ENCODE measurements at regions not wholly inside any gene's neighbourhood (a gene's known extent, or its start where the extent isn't known, plus 50 kb on each side); places are given as distances from the start of the nearest gene placed in this dataset.

- no peak overlapping the region for H3K9ac ChIP-seq (ENCODE audit: insufficient read depth in 1 of 2, low read length in 2 of 2)
- H3K4me1 ChIP-seq (ENCODE audit: control insufficient read depth in 5 of 5, insufficient read depth in 5 of 5, low read length in 5 of 5): peaks cover 0 to 2% (median 0%) of the 10 kb centered on the region in 5 donors
- no peaks in the 10 kb centered on the region for H3K36me3 ChIP-seq (ENCODE audit: control insufficient read depth in 4 of 4, insufficient read depth in 4 of 4, low read length in 4 of 4)
- no peak overlapping the region for H3K4me3 ChIP-seq
- ATAC-seq (ENCODE audit: insufficient read depth, low FRiP score) (no peak), DNase-seq (no peak)
- H3K27me3 ChIP-seq (ENCODE audit: control insufficient read depth in 3 of 3, insufficient read depth in 3 of 3, low read length in 2 of 3): no peaks in the 10 kb centered on the region
- no peak overlapping the region for H3K27ac ChIP-seq (ENCODE audit: low read depth in 1 of 2, low read length in 1 of 2)
- peaks cover 0 to 6% (median 0%) of the 10 kb centered on the region in 4 donors for H3K9me3 ChIP-seq (ENCODE audit: control insufficient read depth in 4 of 4, insufficient read depth in 3 of 4, low read length in 3 of 4)
- 89 to 95% methylated on average over 4 of the region's 4 CpGs for WGBS, 2 donors
- no peak for TF ChIP-seq CTCF (IDR thresholded peaks at IDR 0.05; ENCODE audit: control extremely low read depth, extremely low read depth)
Observed at GRCh38 chr22:27181537-27181936, 524.1 kb downstream of the MIAT start.

- Histone ChIP-seq H3K9me3 (ENCODE audit: control insufficient read depth in 4 of 4, insufficient read depth in 3 of 4, low read length in 3 of 4) (peaks cover 0 to 6% (median 0%) of the 10 kb centered on the region in 4 donors), H3K27me3 (ENCODE audit: control insufficient read depth in 3 of 3, insufficient read depth in 3 of 3, low read length in 2 of 3) (no peaks in the 10 kb centered on the region), H3K4me3 (no peak overlapping the region), H3K36me3 (ENCODE audit: control insufficient read depth in 4 of 4, insufficient read depth in 4 of 4, low read length in 4 of 4) (no peaks in the 10 kb centered on the region), H3K27ac (ENCODE audit: low read depth in 1 of 2, low read length in 1 of 2) (no peak overlapping the region), H3K9ac (ENCODE audit: insufficient read depth in 1 of 2, low read length in 2 of 2) (no peak overlapping the region), H3K4me1 (ENCODE audit: control insufficient read depth in 5 of 5, insufficient read depth in 5 of 5, low read length in 5 of 5) (peaks cover 0 to 2% (median 0%) of the 10 kb centered on the region in 5 donors)
- DNase-seq: no peak
- ATAC-seq (ENCODE audit: insufficient read depth, low FRiP score): no peak
- WGBS, 2 donors: 88 to 93% methylated on average over 6 of the region's 6 CpGs
- no peak for TF ChIP-seq CTCF (IDR thresholded peaks at IDR 0.05; ENCODE audit: control extremely low read depth, extremely low read depth)
Observed at GRCh38 chr22:27183474-27183873, 526.1 kb downstream of the MIAT start.

GRCh38 chr22:27185099-27185709 is 527.8 kb downstream of the MIAT start:
- no peaks in the 10 kb centered on the region for H3K4me1 ChIP-seq (ENCODE audit: control insufficient read depth in 5 of 5, insufficient read depth in 5 of 5, low read length in 5 of 5)
- H3K9me3 ChIP-seq (ENCODE audit: control insufficient read depth in 4 of 4, insufficient read depth in 3 of 4, low read length in 3 of 4): peaks cover 0 to 4% (median 0%) of the 10 kb centered on the region in 4 donors
- H3K9ac ChIP-seq (ENCODE audit: insufficient read depth in 1 of 2, low read length in 2 of 2): no peak overlapping the region
- no peak for ATAC-seq (ENCODE audit: insufficient read depth, low FRiP score)
- 89 to 92% methylated on average over 3 of the region's 3 CpGs for WGBS, 2 donors
- H3K36me3 ChIP-seq (ENCODE audit: control insufficient read depth in 4 of 4, insufficient read depth in 4 of 4, low read length in 4 of 4): no peaks in the 10 kb centered on the region
- H3K27me3 ChIP-seq (ENCODE audit: control insufficient read depth in 3 of 3, insufficient read depth in 3 of 3, low read length in 2 of 3): no peaks in the 10 kb centered on the region
- H3K27ac ChIP-seq (ENCODE audit: low read depth in 1 of 2, low read length in 1 of 2): no peak overlapping the region
- TF ChIP-seq CTCF (IDR thresholded peaks at IDR 0.05; ENCODE audit: control extremely low read depth, extremely low read depth): no peak
- no peak for DNase-seq
- no peak overlapping the region for H3K4me3 ChIP-seq

Measured in lung (tissue), 11 donors.